ENCODE measurements at regions not wholly inside any gene's neighbourhood (a gene's known extent, or its start where the extent isn't known, plus 50 kb on each side); places are given as distances from the start of the nearest gene placed in this dataset.

DNA sequence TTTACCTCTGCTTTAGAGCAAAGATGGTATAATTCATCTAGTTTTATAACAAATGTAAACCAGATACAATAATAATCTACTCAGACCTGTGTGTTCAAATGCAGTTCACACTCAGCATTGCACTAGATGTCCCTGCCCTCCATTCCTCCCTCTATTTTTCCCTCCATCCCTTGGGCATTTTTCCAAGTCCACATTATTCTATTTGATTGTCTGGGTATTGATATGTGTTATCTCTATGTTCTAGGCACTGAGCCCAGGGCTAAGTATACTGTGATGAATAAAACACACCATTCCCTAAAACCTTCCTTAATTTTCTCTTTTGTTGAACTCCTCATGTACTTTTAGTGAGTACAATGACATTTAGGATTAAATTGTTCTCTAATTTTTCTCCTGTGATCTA lies 66.2 kb upstream of the HMCN1 start:
- DNase-seq: no peak

GRCh38 chr1:185666582-185666981 lies 67.6 kb upstream of the HMCN1 start:
- H3K4me3 ChIP-seq (ENCODE audit: low read length): no peak overlapping the region
- H3K4me1 ChIP-seq (ENCODE audit: low read length): no peaks in the 10 kb centered on the region
- H3K4me2 ChIP-seq (ENCODE audit: low read depth, low read length): no peak overlapping the region
- no peaks in the 10 kb centered on the region for H3K36me3 ChIP-seq (replicated peaks; ENCODE audit: insufficient read depth, low read length)
- H4K20me1 ChIP-seq (ENCODE audit: insufficient read depth, low read length): no peaks in the 10 kb centered on the region
- no peak overlapping the region for H2AFZ ChIP-seq (ENCODE audit: low read length)
- no peak overlapping the region for H3K9ac ChIP-seq (ENCODE audit: low read length)
- no peaks in the 10 kb centered on the region for H3K9me3 ChIP-seq (replicated peaks; ENCODE audit: insufficient read depth, low read length)
- H3K27me3 ChIP-seq (replicated peaks; ENCODE audit: insufficient read depth, low read length): no peaks in the 10 kb centered on the region
- no peak overlapping the region for H3K27ac ChIP-seq (ENCODE audit: low read length)
- DNase-seq: no peak
- no peaks in the 10 kb centered on the region for H3F3A ChIP-seq (ENCODE audit: insufficient read depth, low read length)
- no peaks in the 10 kb centered on the region for H3K79me2 ChIP-seq (ENCODE audit: low read length)
- H3K9me2 ChIP-seq (replicated peaks; ENCODE audit: insufficient read depth, low read length): no peaks in the 10 kb centered on the region
- TF ChIP-seq EZH2 (optimal IDR thresholded peaks at IDR 0.05; ENCODE audit: low read depth, low read length) (no peak), CTCF (IDR thresholded peaks at IDR 0.05; ENCODE audit: low read length) (no peak), EZH2phosphoT487 (IDR thresholded peaks at IDR 0.05; ENCODE audit: low read length) (no peak)

More for the DNA sequence above, 66.2 kb upstream of the HMCN1 start:
- H3K36me3 ChIP-seq (replicated peaks; ENCODE audit: insufficient read depth, low read length): no peaks in the 10 kb centered on the region
- no peak overlapping the region for H3K4me2 ChIP-seq (ENCODE audit: low read depth, low read length)
- no peaks in the 10 kb centered on the region for H3K9me2 ChIP-seq (replicated peaks; ENCODE audit: insufficient read depth, low read length)
- H4K20me1 ChIP-seq (ENCODE audit: insufficient read depth, low read length): no peaks in the 10 kb centered on the region
- H3K79me2 ChIP-seq (ENCODE audit: low read length): no peaks in the 10 kb centered on the region
- H2AFZ ChIP-seq (ENCODE audit: low read length): no peak overlapping the region
- H3K4me3 ChIP-seq (ENCODE audit: low read length): no peak overlapping the region
- H3F3A ChIP-seq (ENCODE audit: insufficient read depth, low read length): no peaks in the 10 kb centered on the region
- no peaks in the 10 kb centered on the region for H3K27me3 ChIP-seq (replicated peaks; ENCODE audit: insufficient read depth, low read length)
- H3K9ac ChIP-seq (ENCODE audit: low read length): no peak overlapping the region
- TF ChIP-seq EZH2 (optimal IDR thresholded peaks at IDR 0.05; ENCODE audit: low read depth, low read length) (no peak), CTCF (IDR thresholded peaks at IDR 0.05; ENCODE audit: low read length) (no peak), EZH2phosphoT487 (IDR thresholded peaks at IDR 0.05; ENCODE audit: low read length) (no peak)
- no peaks in the 10 kb centered on the region for H3K4me1 ChIP-seq (ENCODE audit: low read length)
- no peaks in the 10 kb centered on the region for H3K9me3 ChIP-seq (replicated peaks; ENCODE audit: insufficient read depth, low read length)
- H3K27ac ChIP-seq (ENCODE audit: low read length): no peak overlapping the region

DNA sequence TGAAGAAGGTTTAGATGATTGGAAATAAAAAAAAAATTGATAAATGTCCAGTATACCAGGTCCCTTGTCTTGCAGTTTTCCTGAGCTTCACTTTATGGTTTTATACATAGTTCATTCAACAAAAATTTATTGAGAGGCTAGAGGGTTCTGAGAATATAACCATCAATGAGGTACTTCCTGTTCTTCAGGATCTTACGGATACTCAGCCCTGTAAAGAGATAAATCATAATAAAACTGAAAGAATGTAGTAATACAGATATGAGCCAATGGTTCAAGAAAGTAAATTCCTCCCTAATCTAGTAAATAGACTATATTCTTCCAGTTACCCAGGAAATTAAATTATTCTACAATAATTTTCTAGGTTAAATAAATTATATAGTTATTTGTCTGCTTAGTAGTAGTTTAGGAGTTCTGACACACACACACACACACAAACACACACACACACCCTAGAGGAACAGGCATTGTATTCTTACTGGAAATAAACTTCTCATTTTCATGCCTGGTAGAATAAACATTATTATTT lies 70.4 kb upstream of the HMCN1 start:
- DNase-seq: no peak
- H3K27ac ChIP-seq (ENCODE audit: low read length): no peak overlapping the region
- H3K9ac ChIP-seq (ENCODE audit: low read length): no peak overlapping the region
- TF ChIP-seq EZH2 (optimal IDR thresholded peaks at IDR 0.05; ENCODE audit: low read depth, low read length) (no peak), EZH2phosphoT487 (IDR thresholded peaks at IDR 0.05; ENCODE audit: low read length) (no peak), CTCF (IDR thresholded peaks at IDR 0.05; ENCODE audit: low read length) (no peak)
- H3K9me3 ChIP-seq (replicated peaks; ENCODE audit: insufficient read depth, low read length): no peaks in the 10 kb centered on the region
- no peaks in the 10 kb centered on the region for H3F3A ChIP-seq (ENCODE audit: insufficient read depth, low read length)
- no peaks in the 10 kb centered on the region for H3K36me3 ChIP-seq (replicated peaks; ENCODE audit: insufficient read depth, low read length)
- no peaks in the 10 kb centered on the region for H3K79me2 ChIP-seq (ENCODE audit: low read length)
- H3K4me3 ChIP-seq (ENCODE audit: low read length): no peak overlapping the region
- H3K4me2 ChIP-seq (ENCODE audit: low read depth, low read length): no peak overlapping the region
- H4K20me1 ChIP-seq (ENCODE audit: insufficient read depth, low read length): no peaks in the 10 kb centered on the region
- no peak overlapping the region for H2AFZ ChIP-seq (ENCODE audit: low read length)
- no peaks in the 10 kb centered on the region for H3K4me1 ChIP-seq (ENCODE audit: low read length)
- no peaks in the 10 kb centered on the region for H3K27me3 ChIP-seq (replicated peaks; ENCODE audit: insufficient read depth, low read length)
- H3K9me2 ChIP-seq (replicated peaks; ENCODE audit: insufficient read depth, low read length): no peaks in the 10 kb centered on the region
